ENCODE measurements at regions not wholly inside any gene's neighbourhood (a gene's known extent, or its start where the extent isn't known, plus 50 kb on each side); places are given as distances from the start of the nearest gene placed in this dataset.

- no peak for ATAC-seq
- Histone ChIP-seq H3K4me1 (no peaks in the 10 kb centered on the region), H3K36me3 (no peaks in the 10 kb centered on the region), H3K27me3 (no peaks in the 10 kb centered on the region), H3K27ac (no peak overlapping the region), H3K9me3 (no peaks in the 10 kb centered on the region), H3K4me3 (no peak overlapping the region)
- DNase-seq = no peak
- TF ChIP-seq CTCF (IDR thresholded peaks at IDR 0.05) (no peak), POLR2A (IDR thresholded peaks at IDR 0.05) (no peak)
- WGBS (ENCODE audit: insufficient coverage, low coverage, low lambda C conversion rate, missing lambda C conversion rate) = 51% methylated on average over 5 of the region's 5 CpGs
- intact Hi-C loops (cut with DNase I) = no loop called here
These were observed 273.1 kb downstream of the LRATD1 start for GRCh38 chr2:14905571-14905970.

- DNase-seq = no peak
- no peak overlapping the region for H3K4me3 ChIP-seq
- 63% methylated on average over 8 of the region's 8 CpGs for WGBS (ENCODE audit: insufficient coverage, low coverage, low lambda C conversion rate, missing lambda C conversion rate)
- no peaks in the 10 kb centered on the region for H3K4me1 ChIP-seq
- H3K27me3 ChIP-seq = no peaks in the 10 kb centered on the region
- H3K9me3 ChIP-seq = no peaks in the 10 kb centered on the region
- H3K27ac ChIP-seq = no peak overlapping the region
- intact Hi-C loops (cut with DNase I) = no loop called here
- TF ChIP-seq POLR2A (IDR thresholded peaks at IDR 0.05) (no peak), CTCF (IDR thresholded peaks at IDR 0.05) (peak in 1 of 4 donors; percentile 10)
- no peaks in the 10 kb centered on the region for H3K36me3 ChIP-seq
- no peak for ATAC-seq
These were observed 274.6 kb downstream of the LRATD1 start for GRCh38 chr2:14907014-14907612.

- DNase-seq = no peak
- TF ChIP-seq CTCF (IDR thresholded peaks at IDR 0.05) (no peak), POLR2A (IDR thresholded peaks at IDR 0.05) (no peak)
- no peak overlapping the region for H3K4me3 ChIP-seq
- WGBS (ENCODE audit: insufficient coverage, low coverage, low lambda C conversion rate, missing lambda C conversion rate) = 64% methylated on average over 4 of the region's 4 CpGs
- intact Hi-C loops (cut with DNase I) = no loop called here
- no peaks in the 10 kb centered on the region for H3K4me1 ChIP-seq
- H3K27ac ChIP-seq = no peak overlapping the region
- ATAC-seq = no peak
- no peaks in the 10 kb centered on the region for H3K9me3 ChIP-seq
- no peaks in the 10 kb centered on the region for H3K27me3 ChIP-seq
- no peaks in the 10 kb centered on the region for H3K36me3 ChIP-seq
These were observed 277.3 kb downstream of the LRATD1 start for GRCh38 chr2:14909795-14910194.

- Histone ChIP-seq H3K4me3 (no peak overlapping the region), H3K4me1 (no peaks in the 10 kb centered on the region), H3K9me3 (no peaks in the 10 kb centered on the region), H3K36me3 (no peaks in the 10 kb centered on the region), H3K27ac (no peak overlapping the region), H3K27me3 (no peaks in the 10 kb centered on the region)
- intact Hi-C loops (cut with DNase I) = no loop called here
- TF ChIP-seq POLR2A (IDR thresholded peaks at IDR 0.05) (no peak), CTCF (IDR thresholded peaks at IDR 0.05) (no peak)
- no peak for DNase-seq
- 61% methylated on average over 2 of the region's 2 CpGs for WGBS (ENCODE audit: insufficient coverage, low coverage, low lambda C conversion rate, missing lambda C conversion rate)
- ATAC-seq = no peak
These were observed 278.1 kb downstream of the LRATD1 start for GRCh38 chr2:14910654-14911053.

GRCh38 chr2:14915983-14916382 is 283.5 kb downstream of the LRATD1 start:
- no peaks in the 10 kb centered on the region for H3K9me3 ChIP-seq
- intact Hi-C loops (cut with DNase I) = no loop called here
- H3K36me3 ChIP-seq = no peaks in the 10 kb centered on the region
- H3K27ac ChIP-seq = no peak overlapping the region
- no peaks in the 10 kb centered on the region for H3K27me3 ChIP-seq
- TF ChIP-seq CTCF (IDR thresholded peaks at IDR 0.05) (no peak), POLR2A (IDR thresholded peaks at IDR 0.05) (no peak)
- H3K4me3 ChIP-seq = no peak overlapping the region
- no peak for ATAC-seq
- H3K4me1 ChIP-seq = no peaks in the 10 kb centered on the region
- DNase-seq = no peak
- 42% methylated on average over 4 of the region's 4 CpGs for WGBS (ENCODE audit: insufficient coverage, low coverage, low lambda C conversion rate, missing lambda C conversion rate)
